CD4-positive, CD25-positive, alpha-beta regulatory T cell (primary cell): ENCODE measurements at regions not wholly inside any gene's neighbourhood (a gene's known extent, or its start where the extent isn't known, plus 50 kb on each side); places are given as distances from the start of the nearest gene placed in this dataset.

Experiments used
- ATAC-seq, 2 donors: fragments of 150-1000 bp; cut with Tn5 transposase; one replicate each; pipeline ENCODE4 v1.10.0; 2021; ENCODE audit warnings: low read depth in 2 of 2, moderate number of reproducible peaks in 2 of 2, moderate library complexity in 1 of 2
- DNase-seq, 3 donors: peaks; one replicate each; pipeline versions ENCODE4 v3.0.0 to v3.0.0-alpha.2; 2012 to 2022; ENCODE audit warnings: mixed read lengths in 1 of 3
- H3K27ac ChIP-seq: one replicate; pipeline ENCODE4 v1.7.0; 2013; ENCODE audit warnings: mild to moderate bottlenecking, low read length; ENCODE audit not compliant: insufficient read depth, poor library complexity, severe bottlenecking
- H3K27me3 ChIP-seq: one replicate; pipeline ENCODE4 v1.7.0; 2013; ENCODE audit warnings: low read length; ENCODE audit not compliant: control insufficient read depth, insufficient read depth
- H3K36me3 ChIP-seq: one replicate; pipeline ENCODE4 v1.7.0; 2013; ENCODE audit warnings: mild to moderate bottlenecking, low read length, moderate library complexity; ENCODE audit not compliant: control insufficient read depth, insufficient read depth
- H3K4me1 ChIP-seq: 2 replicates; pipeline ENCODE4 v1.7.0; 2013; ENCODE audit warnings: mild to moderate bottlenecking, low read length; ENCODE audit not compliant: insufficient read depth, control insufficient read depth, poor library complexity, severe bottlenecking
- H3K4me3 ChIP-seq: one replicate; pipeline ENCODE4 v1.7.0; 2013; ENCODE audit warnings: low read depth, mild to moderate bottlenecking, low read length, moderate library complexity
- H3K9me3 ChIP-seq, 2 experiments: 1 replicate in 1 of 2; 2 replicates in 1 of 2; pipeline ENCODE4 v1.7.0; 2013; ENCODE audit warnings: low read length in 2 of 2, mild to moderate bottlenecking in 1 of 2, moderate library complexity in 1 of 2; ENCODE audit not compliant: control insufficient read depth in 2 of 2
- H3K27ac Mint-ChIP-seq, 3 donors: one replicate each; pipeline ENCODE4 v1.8.0; 2020 to 2022; ENCODE audit warnings: mild to moderate bottlenecking in 3 of 3, mixed read lengths in 3 of 3, moderate library complexity in 2 of 3
- H3K27me3 Mint-ChIP-seq: one replicate; pipeline ENCODE4 v1.8.0; 2022; ENCODE audit warnings: mild to moderate bottlenecking, mixed read lengths
- H3K36me3 Mint-ChIP-seq: one replicate; pipeline ENCODE4 v1.8.0; 2020; ENCODE audit warnings: mixed read lengths
- H3K4me1 Mint-ChIP-seq, 4 donors: one replicate each; pipeline ENCODE4 v1.8.0; 2020 to 2022; ENCODE audit warnings: mixed read lengths in 4 of 4, mild to moderate bottlenecking in 1 of 4
- H3K4me3 Mint-ChIP-seq, 4 donors: one replicate each; pipeline ENCODE4 v1.8.0; 2020 to 2022; ENCODE audit warnings: mild to moderate bottlenecking in 4 of 4, mixed read lengths in 4 of 4, moderate library complexity in 3 of 4
- H3K9me3 Mint-ChIP-seq, 7 donors: one replicate each; pipeline ENCODE4 v1.8.0; 2020 to 2022; ENCODE audit warnings: mixed read lengths in 7 of 7, mild to moderate bottlenecking in 3 of 7, moderate library complexity in 2 of 7

DNA sequence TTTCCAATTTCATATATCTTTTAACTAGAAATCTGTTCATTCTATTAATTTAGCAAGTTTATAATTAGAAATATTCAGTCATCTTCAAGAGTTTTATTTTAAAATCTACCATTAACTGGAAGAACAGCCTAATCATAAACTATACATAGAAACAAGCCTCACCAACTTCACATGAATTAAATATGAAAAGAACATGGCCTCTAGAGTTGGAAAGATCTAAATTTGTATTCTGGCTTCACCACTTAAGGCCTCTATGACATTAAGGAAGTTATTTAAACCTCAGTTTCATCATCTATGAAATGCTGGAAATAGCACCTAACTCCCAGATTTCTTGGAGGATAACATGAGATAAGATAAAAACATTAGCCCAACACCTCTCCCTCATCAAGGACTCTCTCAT lies 51.4 kb upstream of the SCN7A start:
- H3K4me3 Mint-ChIP-seq = no peak overlapping the region
- no peaks in the 10 kb centered on the region for H3K9me3 ChIP-seq
- no peaks in the 10 kb centered on the region for H3K27me3 Mint-ChIP-seq
- no peak overlapping the region for H3K27ac ChIP-seq
- H3K27me3 ChIP-seq = no peaks in the 10 kb centered on the region
- DNase-seq (no peak), ATAC-seq (no peak)
- no peak overlapping the region for H3K27ac Mint-ChIP-seq
- H3K9me3 Mint-ChIP-seq = peaks cover 0 to 3% (median 0%) of the 10 kb centered on the region in 7 donors
- H3K36me3 Mint-ChIP-seq = no peaks in the 10 kb centered on the region
- H3K4me3 ChIP-seq = no peak overlapping the region
- no peaks in the 10 kb centered on the region for H3K4me1 ChIP-seq
- no peaks in the 10 kb centered on the region for H3K4me1 Mint-ChIP-seq
- no peaks in the 10 kb centered on the region for H3K36me3 ChIP-seq
